Hepatocyte (in vitro differentiated cells): ENCODE measurements at regions not wholly inside any gene's neighbourhood (a gene's known extent, or its start where the extent isn't known, plus 50 kb on each side); places are given as distances from the start of the nearest gene placed in this dataset.

Experiments
- CTCF ChIP-seq: fragments of 200-600 bp; sonication (generic); IDR thresholded peaks from 2 replicates; pipeline ENCODE4 v1.5.1; 2016; ENCODE audit warnings: antibody characterized with exemption, mild to moderate bottlenecking; ENCODE audit not compliant: poor library complexity
- EZH2 ChIP-seq: fragments of 200-600 bp; sonication (generic); IDR thresholded peaks from 2 replicates; pipeline ENCODE4 v1.6.1; 2016; ENCODE audit warnings: antibody characterized with exemption, mild to moderate bottlenecking, borderline replicate concordance
- EZH2phosphoT487 ChIP-seq: fragments of 200-600 bp; sonication (generic); IDR thresholded peaks from one replicate; pipeline ENCODE4 v1.6.1; 2018; ENCODE audit warnings: antibody characterized with exemption, mild to moderate bottlenecking, low read depth, moderate library complexity; ENCODE audit not compliant: unreplicated experiment, severe bottlenecking

GRCh38 chr16:26456074-26456473, 610.7 kb upstream of the C16orf82 start:
- TF ChIP-seq CTCF, result no peak
- TF ChIP-seq EZH2, result no peak
- TF ChIP-seq EZH2phosphoT487, result no peak
